ENCODE measurements at regions not wholly inside any gene's neighbourhood (a gene's known extent, or its start where the extent isn't known, plus 50 kb on each side); places are given as distances from the start of the nearest gene placed in this dataset.

DNA sequence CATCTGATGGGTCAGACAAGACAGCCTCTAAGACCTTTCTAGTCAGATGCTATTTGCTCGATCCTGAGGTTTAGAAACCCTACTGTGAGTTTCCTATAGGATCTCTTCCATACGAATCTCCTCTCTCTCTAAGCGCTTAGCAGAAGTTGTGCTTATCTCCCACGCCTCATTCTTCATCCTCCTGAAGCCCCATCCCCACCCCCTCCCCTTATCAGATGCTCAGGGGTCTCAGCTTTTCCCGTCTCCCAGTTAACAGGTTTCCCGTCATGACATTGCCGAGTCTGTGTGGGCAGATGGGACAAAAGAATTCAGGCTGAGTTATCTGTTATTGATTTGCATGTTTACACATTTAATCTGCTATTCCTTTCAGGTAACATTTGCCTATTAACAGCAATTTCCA lies 99.0 kb upstream of the PIRT start:
- DNase-seq (ENCODE audit: low read depth, low spot score), result no peak
- CTCF ChIA-PET, result no interaction called here
- POLR2A ChIA-PET, result no interaction called here

DNA sequence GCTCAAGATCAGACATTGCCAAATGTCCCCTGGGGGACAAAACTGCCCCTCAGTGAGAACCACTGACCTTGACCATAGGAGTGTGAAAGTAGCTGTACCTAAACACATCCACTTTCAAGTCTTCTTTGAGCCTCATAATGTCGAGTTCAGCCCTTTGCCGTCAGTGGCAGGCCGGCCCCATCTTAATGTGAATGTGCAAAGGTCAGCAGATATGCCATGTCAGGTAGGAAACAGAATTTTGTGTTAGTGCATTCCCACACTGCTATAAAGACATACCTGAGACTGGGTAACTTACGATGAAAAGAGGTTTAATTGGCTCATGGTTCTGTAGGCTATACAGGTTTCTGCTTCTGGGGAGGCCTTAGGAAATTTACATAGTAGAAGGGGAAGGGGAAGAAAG lies 95.1 kb upstream of the PIRT start:
- CTCF ChIA-PET, result no interaction called here
- TF ChIP-seq, protein P1, sequence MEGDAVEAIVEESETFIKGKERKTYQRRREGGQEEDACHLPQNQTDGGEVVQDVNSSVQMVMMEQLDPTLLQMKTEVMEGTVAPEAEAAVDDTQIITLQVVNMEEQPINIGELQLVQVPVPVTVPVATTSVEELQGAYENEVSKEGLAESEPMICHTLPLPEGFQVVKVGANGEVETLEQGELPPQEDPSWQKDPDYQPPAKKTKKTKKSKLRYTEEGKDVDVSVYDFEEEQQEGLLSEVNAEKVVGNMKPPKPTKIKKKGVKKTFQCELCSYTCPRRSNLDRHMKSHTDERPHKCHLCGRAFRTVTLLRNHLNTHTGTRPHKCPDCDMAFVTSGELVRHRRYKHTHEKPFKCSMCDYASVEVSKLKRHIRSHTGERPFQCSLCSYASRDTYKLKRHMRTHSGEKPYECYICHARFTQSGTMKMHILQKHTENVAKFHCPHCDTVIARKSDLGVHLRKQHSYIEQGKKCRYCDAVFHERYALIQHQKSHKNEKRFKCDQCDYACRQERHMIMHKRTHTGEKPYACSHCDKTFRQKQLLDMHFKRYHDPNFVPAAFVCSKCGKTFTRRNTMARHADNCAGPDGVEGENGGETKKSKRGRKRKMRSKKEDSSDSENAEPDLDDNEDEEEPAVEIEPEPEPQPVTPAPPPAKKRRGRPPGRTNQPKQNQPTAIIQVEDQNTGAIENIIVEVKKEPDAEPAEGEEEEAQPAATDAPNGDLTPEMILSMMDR (IDR thresholded peaks at IDR 0.05; ENCODE audit: insufficient read depth, low read length, missing control alignments), result no peak
- POLR2A ChIA-PET, result no interaction called here

More for the DNA sequence above, 99.0 kb upstream of the PIRT start:
- H3K4me3 ChIP-seq (ENCODE audit: low read depth, low read length), result no peak overlapping the region
- TF ChIP-seq, protein P1 (IDR thresholded peaks at IDR 0.05; ENCODE audit: insufficient read depth, low read length, missing control alignments), result no peak

DNA sequence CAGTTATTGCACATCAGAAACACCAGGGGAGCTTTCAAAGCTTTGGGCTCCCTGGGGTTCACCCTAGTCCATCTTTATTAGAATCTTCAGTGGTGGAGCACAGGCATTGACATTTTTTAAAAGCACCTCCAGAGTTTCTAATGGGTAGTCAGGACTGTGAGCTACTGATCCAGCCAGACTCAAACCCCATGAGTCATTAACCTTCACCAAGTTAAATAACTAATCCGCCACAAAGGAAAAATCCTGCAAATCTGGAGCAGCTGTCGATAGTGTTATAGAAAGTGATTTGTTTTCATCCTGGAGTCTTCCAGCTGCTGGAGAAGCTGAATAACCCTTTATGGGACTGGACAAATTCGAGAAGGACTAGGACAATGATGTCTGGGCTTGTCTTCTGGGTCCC lies 93.2 kb upstream of the PIRT start:
- POLR2A ChIA-PET, result no interaction called here
- no peak for DNase-seq (ENCODE audit: low read depth, low spot score)
- CTCF ChIA-PET, result no interaction called here

More for the DNA sequence above, 95.1 kb upstream of the PIRT start:
- H3K4me3 ChIP-seq (ENCODE audit: low read depth, low read length), result no peak overlapping the region
- DNase-seq (ENCODE audit: low read depth, low spot score), result no peak

DNA sequence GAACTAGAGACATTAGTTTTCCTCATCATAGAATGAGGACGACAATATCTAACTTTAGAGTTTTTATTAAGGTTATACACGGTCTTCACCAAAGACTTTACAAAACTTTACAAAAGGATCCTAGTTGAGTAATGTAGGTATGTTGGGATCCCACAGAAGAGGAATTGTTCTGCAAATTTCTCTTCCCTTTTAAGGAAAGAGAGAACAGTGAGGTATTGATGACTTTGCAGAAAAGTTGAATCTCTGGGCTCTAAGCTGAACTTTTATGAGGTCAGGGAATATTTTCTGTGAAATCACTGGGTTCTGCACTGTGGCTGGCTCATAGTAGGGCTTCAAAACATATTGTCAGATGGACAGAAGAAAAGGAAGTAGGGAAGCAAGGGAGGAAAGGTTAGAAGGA lies 89.8 kb upstream of the PIRT start:
- no peak for DNase-seq (ENCODE audit: low read depth, low spot score)
- TF ChIP-seq, protein P1 (IDR thresholded peaks at IDR 0.05; ENCODE audit: insufficient read depth, low read length, missing control alignments), result no peak
- POLR2A ChIA-PET, result no interaction called here
- no peak overlapping the region for H3K4me3 ChIP-seq (ENCODE audit: low read depth, low read length)
- CTCF ChIA-PET, result no interaction called here

More for the DNA sequence above, 93.2 kb upstream of the PIRT start:
- TF ChIP-seq, protein P1 (IDR thresholded peaks at IDR 0.05; ENCODE audit: insufficient read depth, low read length, missing control alignments), result no peak
- no peak overlapping the region for H3K4me3 ChIP-seq (ENCODE audit: low read depth, low read length)

DNA sequence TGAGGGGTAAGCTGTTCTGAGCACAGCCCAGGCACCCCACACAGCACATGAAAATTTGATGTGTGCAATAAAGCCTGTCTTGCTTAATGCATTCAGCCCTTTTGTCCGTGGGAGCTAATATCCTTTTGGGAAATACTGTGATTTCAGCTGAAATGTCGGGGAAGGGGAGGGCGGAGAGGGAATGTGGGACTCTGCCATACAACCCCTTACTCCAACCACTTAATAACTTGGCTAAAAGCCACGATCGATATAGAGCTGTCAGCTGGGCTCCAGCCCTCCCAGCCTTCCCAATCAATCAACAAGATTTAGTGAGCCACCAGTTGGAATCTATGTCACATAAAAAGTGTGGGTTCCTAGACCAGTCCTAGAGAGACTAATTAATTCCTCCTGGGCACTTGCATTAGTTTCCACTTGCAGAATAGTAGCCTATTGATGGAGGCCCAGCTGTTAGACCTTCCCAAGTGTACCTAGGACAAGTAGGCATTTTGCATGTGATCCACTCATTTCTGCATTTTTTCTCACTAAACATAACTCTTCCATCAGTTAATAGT lies 82.7 kb upstream of the PIRT start:
- POLR2A ChIA-PET, result no interaction called here
- TF ChIP-seq, protein P1 (IDR thresholded peaks at IDR 0.05; ENCODE audit: insufficient read depth, low read length, missing control alignments), result no peak
- H3K4me3 ChIP-seq (ENCODE audit: low read depth, low read length), result no peak overlapping the region
- no peak for DNase-seq (ENCODE audit: low read depth, low spot score)
- CTCF ChIA-PET, result no interaction called here

DNA sequence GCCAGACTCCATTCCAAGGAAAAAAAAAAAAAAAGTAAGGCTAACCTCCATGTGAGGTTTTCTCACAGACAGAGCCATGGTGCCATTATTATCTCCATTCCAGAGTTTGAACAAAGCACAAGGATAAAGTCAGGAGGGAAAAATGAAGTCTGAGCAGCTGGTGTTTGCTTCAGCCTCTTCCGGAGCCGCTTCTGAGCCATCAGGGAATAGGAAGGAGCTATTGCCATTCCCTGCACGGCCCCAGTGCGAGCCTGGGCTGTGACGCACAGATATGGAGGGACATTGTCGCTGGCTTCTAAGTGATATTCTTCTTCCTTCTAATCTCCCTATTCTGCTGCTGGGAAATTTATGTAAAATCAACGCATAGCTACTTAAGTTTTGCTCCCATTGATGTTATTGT lies 69.5 kb upstream of the PIRT start:
- ChIA-PET CTCF (no interaction called here), POLR2A (no interaction called here)
- TF ChIP-seq, protein P1 (IDR thresholded peaks at IDR 0.05; ENCODE audit: insufficient read depth, low read length, missing control alignments), result no peak
- no peak overlapping the region for H3K4me3 ChIP-seq (ENCODE audit: low read depth, low read length)
- no peak for DNase-seq (ENCODE audit: low read depth, low spot score)
